Loucy (cell line): ENCODE measurements at regions not wholly inside any gene's neighbourhood (a gene's known extent, or its start where the extent isn't known, plus 50 kb on each side); places are given as distances from the start of the nearest gene placed in this dataset.

Experiments
- H2AFZ ChIP-seq: fragments of 200-600 bp; sonication (generic); 2 replicates; pipeline ENCODE4 v1.6.0; 2016; ENCODE audit warnings: antibody characterized with exemption, mild to moderate bottlenecking, low read length, moderate library complexity
- H3F3A ChIP-seq: fragments of 200-600 bp; 2 replicates; pipeline ENCODE4 v1.6.0; 2016; ENCODE audit warnings: antibody characterized with exemption, low read depth, mild to moderate bottlenecking
- H3K27me3 ChIP-seq: fragments of 200-600 bp; sonication (generic); 2 replicates; pipeline ENCODE4 v1.6.1; 2014; ENCODE audit warnings: low read length, mild to moderate bottlenecking; ENCODE audit not compliant: insufficient read depth, poor library complexity, severe bottlenecking
- H3K36me3 ChIP-seq: fragments of 200-600 bp; sonication (generic); 2 replicates; pipeline ENCODE4 v1.6.1; 2016; ENCODE audit warnings: low read length; ENCODE audit not compliant: insufficient read depth
- H3K4me1 ChIP-seq: fragments of 200-600 bp; sonication (generic); 2 replicates; pipeline ENCODE4 v1.5.1; 2014; ENCODE audit warnings: low read length, mild to moderate bottlenecking; ENCODE audit not compliant: insufficient read depth, poor library complexity, severe bottlenecking
- H3K4me2 ChIP-seq: fragments of 200-600 bp; sonication (generic); 2 replicates; pipeline ENCODE4 v1.6.0; 2014; ENCODE audit warnings: antibody characterized with exemption, low read length, low read depth, mild to moderate bottlenecking; ENCODE audit not compliant: poor library complexity, severe bottlenecking
- H3K4me3 ChIP-seq: fragments of 200-600 bp; sonication (generic); 2 replicates; pipeline ENCODE4 v1.5.1; 2014; ENCODE audit warnings: low read length, mild to moderate bottlenecking, mixed read lengths; ENCODE audit not compliant: poor library complexity, severe bottlenecking
- H3K79me2 ChIP-seq: fragments of 200-600 bp; sonication (generic); 2 replicates; pipeline ENCODE4 v1.6.1; 2014; ENCODE audit warnings: low read length; ENCODE audit not compliant: insufficient read depth
- H3K9ac ChIP-seq: fragments of 200-600 bp; sonication (generic); 2 replicates; pipeline ENCODE4 v1.6.0; 2014; ENCODE audit warnings: mild to moderate bottlenecking, low read depth, low read length, moderate library complexity; ENCODE audit not compliant: poor library complexity, severe bottlenecking
- H3K9me2 ChIP-seq: fragments of 200-600 bp; sonication (generic); replicated peaks from 2 replicates; pipeline ENCODE4 v1.6.1; 2016; ENCODE audit warnings: low read depth, low read length, mixed read lengths
- H3K9me3 ChIP-seq: fragments of 200-600 bp; sonication (generic); 2 replicates; pipeline ENCODE4 v1.6.1; 2014; ENCODE audit warnings: mild to moderate bottlenecking, antibody characterized with exemption, low read length, low read depth; ENCODE audit not compliant: insufficient read depth
- H4K20me1 ChIP-seq: fragments of 200-600 bp; sonication (generic); 2 replicates; pipeline ENCODE4 v1.6.0; 2014; ENCODE audit warnings: antibody characterized with exemption, low read length, mild to moderate bottlenecking; ENCODE audit not compliant: insufficient read depth, poor library complexity, severe bottlenecking
- EZH2phosphoT487 ChIP-seq: fragments of 200-600 bp; IDR thresholded peaks from 2 replicates; pipeline ENCODE4 v1.6.1; 2018; ENCODE audit warnings: antibody characterized with exemption, mild to moderate bottlenecking, moderate library complexity, borderline replicate concordance
- TF ChIP-seq, protein P1 (sequence below): fragments of 200-600 bp; sonication (generic); conservative IDR thresholded peaks from 2 replicates; pipeline ENCODE4 v1.5.1; 2014; ENCODE audit warnings: mild to moderate bottlenecking, antibody characterized with exemption, low read length

DNA sequence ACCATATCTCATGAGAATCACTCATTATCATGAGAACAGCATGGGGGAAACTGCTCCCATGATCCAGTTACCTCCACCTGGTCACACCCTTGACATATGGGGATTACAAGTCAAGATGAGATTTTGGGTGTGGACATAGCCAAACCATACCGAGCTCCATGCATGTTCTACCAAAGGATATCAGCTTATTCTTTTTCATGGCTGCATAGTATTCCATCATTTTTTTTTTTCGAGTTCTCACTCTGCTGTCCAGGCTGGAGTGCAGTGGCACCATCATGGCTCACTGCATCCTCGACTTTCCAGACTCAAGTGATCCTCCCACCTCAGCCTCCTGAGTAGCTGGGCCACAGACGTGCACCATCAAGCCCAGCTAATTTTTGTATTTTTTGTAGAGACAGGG, 668.3 kb downstream of the GATA3 start:
- Histone ChIP-seq H3K9me2 (no peaks in the 10 kb centered on the region), H3K79me2 (no peaks in the 10 kb centered on the region), H3K4me3 (no peak overlapping the region), H3K9me3 (no peaks in the 10 kb centered on the region), H3K27me3 (no peaks in the 10 kb centered on the region), H3K4me2 (no peak overlapping the region), H3K9ac (no peak overlapping the region), H3K4me1 (no peaks in the 10 kb centered on the region), H3K36me3 (no peaks in the 10 kb centered on the region), H4K20me1 (no peaks in the 10 kb centered on the region), H2AFZ (no peak overlapping the region), H3F3A (no peaks in the 10 kb centered on the region)
- TF ChIP-seq, protein P1, sequence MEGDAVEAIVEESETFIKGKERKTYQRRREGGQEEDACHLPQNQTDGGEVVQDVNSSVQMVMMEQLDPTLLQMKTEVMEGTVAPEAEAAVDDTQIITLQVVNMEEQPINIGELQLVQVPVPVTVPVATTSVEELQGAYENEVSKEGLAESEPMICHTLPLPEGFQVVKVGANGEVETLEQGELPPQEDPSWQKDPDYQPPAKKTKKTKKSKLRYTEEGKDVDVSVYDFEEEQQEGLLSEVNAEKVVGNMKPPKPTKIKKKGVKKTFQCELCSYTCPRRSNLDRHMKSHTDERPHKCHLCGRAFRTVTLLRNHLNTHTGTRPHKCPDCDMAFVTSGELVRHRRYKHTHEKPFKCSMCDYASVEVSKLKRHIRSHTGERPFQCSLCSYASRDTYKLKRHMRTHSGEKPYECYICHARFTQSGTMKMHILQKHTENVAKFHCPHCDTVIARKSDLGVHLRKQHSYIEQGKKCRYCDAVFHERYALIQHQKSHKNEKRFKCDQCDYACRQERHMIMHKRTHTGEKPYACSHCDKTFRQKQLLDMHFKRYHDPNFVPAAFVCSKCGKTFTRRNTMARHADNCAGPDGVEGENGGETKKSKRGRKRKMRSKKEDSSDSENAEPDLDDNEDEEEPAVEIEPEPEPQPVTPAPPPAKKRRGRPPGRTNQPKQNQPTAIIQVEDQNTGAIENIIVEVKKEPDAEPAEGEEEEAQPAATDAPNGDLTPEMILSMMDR: no peak
- no peak for TF ChIP-seq EZH2phosphoT487

DNA sequence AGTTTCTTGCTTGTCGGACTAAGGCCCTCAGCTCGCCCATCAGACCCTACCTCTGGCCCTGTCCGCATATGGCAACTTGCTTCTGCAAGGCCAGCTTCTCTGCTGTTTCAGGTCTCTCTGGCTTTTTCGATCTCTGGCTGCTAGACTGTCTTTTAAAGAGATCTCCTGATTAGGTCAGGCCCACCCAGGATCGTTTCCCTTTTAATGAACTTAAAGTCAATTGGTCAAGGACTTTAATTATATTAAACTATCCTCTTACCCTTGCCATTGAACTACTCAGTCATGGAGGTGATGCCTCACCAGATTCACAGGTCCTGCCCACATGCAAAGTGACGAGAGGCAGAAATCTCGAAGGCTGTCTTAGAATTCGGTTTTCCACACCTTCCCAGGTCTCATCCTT, 670.9 kb downstream of the GATA3 start:
- TF ChIP-seq, protein P1: no peak
- no peak for TF ChIP-seq EZH2phosphoT487
- Histone ChIP-seq H3K9ac (no peak overlapping the region), H4K20me1 (no peaks in the 10 kb centered on the region), H3K4me2 (no peak overlapping the region), H3K9me3 (no peaks in the 10 kb centered on the region), H3K36me3 (no peaks in the 10 kb centered on the region), H3K4me3 (no peak overlapping the region), H3K79me2 (no peaks in the 10 kb centered on the region), H2AFZ (no peak overlapping the region), H3K27me3 (no peaks in the 10 kb centered on the region), H3K9me2 (no peaks in the 10 kb centered on the region), H3F3A (no peaks in the 10 kb centered on the region), H3K4me1 (no peaks in the 10 kb centered on the region)

DNA sequence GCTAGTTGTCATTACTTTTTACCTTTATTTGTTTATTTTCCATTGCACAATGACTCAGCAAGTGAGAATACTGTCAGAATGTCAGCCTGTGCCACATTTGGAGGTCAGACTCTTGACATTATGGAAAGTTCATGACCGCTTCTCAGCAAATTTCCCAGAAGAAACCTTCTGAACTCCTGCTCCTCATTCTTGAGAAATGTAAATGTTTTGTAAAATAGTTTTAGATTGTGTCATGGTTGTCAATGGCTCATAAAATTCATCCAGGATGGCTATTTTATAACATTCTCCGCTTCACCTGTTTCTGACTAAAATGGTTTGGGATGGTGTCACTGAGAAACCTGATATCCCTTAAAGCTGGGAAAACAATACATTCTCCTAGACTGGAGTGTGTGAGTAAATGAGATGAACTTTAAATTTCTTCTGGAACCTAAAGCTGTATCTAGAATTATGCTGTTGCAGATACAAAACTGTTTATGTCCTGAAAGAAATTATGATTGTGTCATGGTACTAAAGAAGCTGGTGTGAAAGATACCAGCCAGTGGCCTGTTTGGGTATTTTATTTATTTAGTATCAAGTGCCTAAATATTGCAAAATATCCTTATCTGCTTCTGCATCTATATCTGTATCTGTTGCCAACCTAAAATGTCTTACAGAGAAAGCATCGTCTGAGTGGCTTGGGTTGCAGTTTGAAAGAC, 671.7 kb downstream of the GATA3 start:
- no peak overlapping the region for H2AFZ ChIP-seq
- no peaks in the 10 kb centered on the region for H3K9me2 ChIP-seq
- no peaks in the 10 kb centered on the region for H3K27me3 ChIP-seq
- no peaks in the 10 kb centered on the region for H3K79me2 ChIP-seq
- no peak overlapping the region for H3K9ac ChIP-seq
- no peaks in the 10 kb centered on the region for H3K4me1 ChIP-seq
- H3F3A ChIP-seq: no peaks in the 10 kb centered on the region
- no peak overlapping the region for H3K4me3 ChIP-seq
- no peaks in the 10 kb centered on the region for H3K9me3 ChIP-seq
- H3K4me2 ChIP-seq: no peak overlapping the region
- H3K36me3 ChIP-seq: no peaks in the 10 kb centered on the region
- H4K20me1 ChIP-seq: no peaks in the 10 kb centered on the region
- TF ChIP-seq EZH2phosphoT487: no peak

- Histone ChIP-seq H3K36me3 (no peaks in the 10 kb centered on the region), H3F3A (no peaks in the 10 kb centered on the region), H3K4me3 (no peak overlapping the region), H3K9me2 (no peaks in the 10 kb centered on the region), H2AFZ (no peak overlapping the region), H4K20me1 (no peaks in the 10 kb centered on the region), H3K79me2 (no peaks in the 10 kb centered on the region), H3K9ac (no peak overlapping the region), H3K27me3 (no peaks in the 10 kb centered on the region), H3K9me3 (no peaks in the 10 kb centered on the region), H3K4me1 (no peaks in the 10 kb centered on the region), H3K4me2 (no peak overlapping the region)
- TF ChIP-seq EZH2phosphoT487: no peak
- TF ChIP-seq, protein P1: no peak
These were observed 672.2 kb downstream of the GATA3 start for GRCh38 chr10:8726779-8727084.
